Testis (tissue), 2 donors: ENCODE measurements at regions not wholly inside any gene's neighbourhood (a gene's known extent, or its start where the extent isn't known, plus 50 kb on each side); places are given as distances from the start of the nearest gene placed in this dataset.

ENCODE experiments used
- DNase-seq: peaks from one replicate; pipeline ENCODE4 v3.0.0-alpha.2; 2019
- H3K27ac ChIP-seq, 2 donors: fragments of 200-600 bp; sonication (generic); one replicate each; pipeline ENCODE4 v1.5.1; 2019
- H3K27me3 ChIP-seq: fragments of 200-600 bp; sonication (generic); one replicate; pipeline ENCODE4 v1.5.1; 2019
- H3K36me3 ChIP-seq: fragments of 200-600 bp; sonication (generic); one replicate; pipeline ENCODE4 v1.5.1; 2017; ENCODE audit warnings: low read depth; ENCODE audit errors: missing control alignments
- H3K4me1 ChIP-seq: fragments of 200-600 bp; sonication (generic); one replicate; pipeline ENCODE4 v1.5.1; 2019
- H3K4me3 ChIP-seq, 2 donors: fragments of 200-600 bp; sonication (generic); one replicate each; pipeline ENCODE4 v1.5.1; 2017 to 2019
- H3K9me3 ChIP-seq: fragments of 200-600 bp; sonication (generic); one replicate; pipeline ENCODE4 v1.5.1; 2017
- POLR2A ChIP-seq: fragments of 450-650 bp; IDR thresholded peaks from one replicate; pipeline ENCODE4 v1.6.1; 2017; ENCODE audit warnings: antibody characterized with exemption, mild to moderate bottlenecking, moderate library complexity
- WGBS, 2 donors: methylation state at CpG; one replicate each; pipeline ENCODE4 v1.1.5; 2018; 5-methylcytosine and 5-hydroxymethylcytosine counted together
- intact Hi-C: fragments of 100-400 bp; cut with DNase I; formaldehyde crosslinking; loops from one replicate; pipeline ENCODE4 v1.15.1; 2023; ENCODE audit warnings: low total_unique reads
- TF ChIP-seq, protein P1 (sequence below), 3 experiments: fragments of 450-650 bp in 2 of 3; fragments of 200-600 bp in 1 of 3; sonication (generic) in 1 of 3; IDR thresholded peaks; one replicate each; pipeline ENCODE4 v1.5.1; 2016 to 2019; ENCODE audit warnings: antibody characterized with exemption in 3 of 3, mild to moderate bottlenecking in 2 of 3, moderate library complexity in 1 of 3

DNA sequence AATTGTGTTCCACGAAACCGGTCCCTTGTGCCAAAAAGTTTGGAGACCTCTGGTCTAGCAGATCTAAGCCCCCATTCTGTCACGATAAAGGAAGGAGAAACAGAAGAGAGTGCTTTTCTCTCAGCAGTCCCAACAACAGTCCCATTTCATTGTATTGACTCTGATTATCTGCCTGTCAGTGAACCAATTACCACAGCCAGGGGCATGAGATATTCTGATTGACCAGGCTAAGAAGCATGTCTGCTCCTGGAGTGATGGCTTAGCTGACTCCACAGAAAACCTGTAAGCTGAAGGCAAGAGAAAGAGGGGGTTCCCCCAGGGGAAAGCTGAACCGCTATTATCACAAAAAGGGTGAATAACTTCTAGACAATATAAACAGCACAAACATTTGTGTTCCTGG, 765.4 kb downstream of the SORCS1 start:
- Histone ChIP-seq H3K4me3 (no peak overlapping the region), H3K4me1 (no peaks in the 10 kb centered on the region), H3K36me3 (no peaks in the 10 kb centered on the region), H3K9me3 (no peaks in the 10 kb centered on the region), H3K27me3 (no peaks in the 10 kb centered on the region), H3K27ac (no peak overlapping the region)
- TF ChIP-seq, protein P1, sequence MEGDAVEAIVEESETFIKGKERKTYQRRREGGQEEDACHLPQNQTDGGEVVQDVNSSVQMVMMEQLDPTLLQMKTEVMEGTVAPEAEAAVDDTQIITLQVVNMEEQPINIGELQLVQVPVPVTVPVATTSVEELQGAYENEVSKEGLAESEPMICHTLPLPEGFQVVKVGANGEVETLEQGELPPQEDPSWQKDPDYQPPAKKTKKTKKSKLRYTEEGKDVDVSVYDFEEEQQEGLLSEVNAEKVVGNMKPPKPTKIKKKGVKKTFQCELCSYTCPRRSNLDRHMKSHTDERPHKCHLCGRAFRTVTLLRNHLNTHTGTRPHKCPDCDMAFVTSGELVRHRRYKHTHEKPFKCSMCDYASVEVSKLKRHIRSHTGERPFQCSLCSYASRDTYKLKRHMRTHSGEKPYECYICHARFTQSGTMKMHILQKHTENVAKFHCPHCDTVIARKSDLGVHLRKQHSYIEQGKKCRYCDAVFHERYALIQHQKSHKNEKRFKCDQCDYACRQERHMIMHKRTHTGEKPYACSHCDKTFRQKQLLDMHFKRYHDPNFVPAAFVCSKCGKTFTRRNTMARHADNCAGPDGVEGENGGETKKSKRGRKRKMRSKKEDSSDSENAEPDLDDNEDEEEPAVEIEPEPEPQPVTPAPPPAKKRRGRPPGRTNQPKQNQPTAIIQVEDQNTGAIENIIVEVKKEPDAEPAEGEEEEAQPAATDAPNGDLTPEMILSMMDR (IDR thresholded peaks at IDR 0.05) = no peak
- TF ChIP-seq POLR2A = no peak
- no peak for DNase-seq
- WGBS, 2 donors = 84 to 91% methylated on average over 4 of the region's 4 CpGs
- intact Hi-C loops = no loop called here

GRCh38 chr10:106396192-106396591, 768.3 kb downstream of the SORCS1 start:
- TF ChIP-seq, protein P1 (IDR thresholded peaks at IDR 0.05) = no peak
- TF ChIP-seq POLR2A = no peak
- intact Hi-C loops = no loop called here
- 76 to 83% methylated on average over 2 of the region's 2 CpGs for WGBS, 2 donors

GRCh38 chr10:106395041-106395749, 769.3 kb downstream of the SORCS1 start:
- no peak for DNase-seq
- no peak overlapping the region for H3K4me3 ChIP-seq
- no peaks in the 10 kb centered on the region for H3K4me1 ChIP-seq
- H3K27ac ChIP-seq = no peak overlapping the region
- H3K36me3 ChIP-seq = no peaks in the 10 kb centered on the region
- TF ChIP-seq, protein P1 (IDR thresholded peaks at IDR 0.05) = no peak
- no peak for TF ChIP-seq POLR2A
- intact Hi-C loops = no loop called here
- 82 to 95% methylated on average over 3 of the region's 3 CpGs for WGBS, 2 donors
- no peaks in the 10 kb centered on the region for H3K9me3 ChIP-seq
- H3K27me3 ChIP-seq = no peaks in the 10 kb centered on the region

More at GRCh38 chr10:106396192-106396591, 768.3 kb downstream of the SORCS1 start:
- DNase-seq = no peak
- no peak overlapping the region for H3K27ac ChIP-seq
- H3K36me3 ChIP-seq = no peaks in the 10 kb centered on the region
- H3K9me3 ChIP-seq = no peaks in the 10 kb centered on the region
- no peaks in the 10 kb centered on the region for H3K4me1 ChIP-seq
- H3K27me3 ChIP-seq = no peaks in the 10 kb centered on the region
- no peak overlapping the region for H3K4me3 ChIP-seq

GRCh38 chr10:106392778-106393177, 771.7 kb downstream of the SORCS1 start:
- no peaks in the 10 kb centered on the region for H3K36me3 ChIP-seq
- no peak for TF ChIP-seq POLR2A
- TF ChIP-seq, protein P1 (IDR thresholded peaks at IDR 0.05) = no peak
- H3K4me1 ChIP-seq = no peaks in the 10 kb centered on the region
- H3K27ac ChIP-seq = no peak overlapping the region
- no peaks in the 10 kb centered on the region for H3K27me3 ChIP-seq
- DNase-seq = no peak
- H3K9me3 ChIP-seq = no peaks in the 10 kb centered on the region
- 73 to 81% methylated on average over 4 of the region's 4 CpGs for WGBS, 2 donors
- no peak overlapping the region for H3K4me3 ChIP-seq
- intact Hi-C loops = no loop called here

DNA sequence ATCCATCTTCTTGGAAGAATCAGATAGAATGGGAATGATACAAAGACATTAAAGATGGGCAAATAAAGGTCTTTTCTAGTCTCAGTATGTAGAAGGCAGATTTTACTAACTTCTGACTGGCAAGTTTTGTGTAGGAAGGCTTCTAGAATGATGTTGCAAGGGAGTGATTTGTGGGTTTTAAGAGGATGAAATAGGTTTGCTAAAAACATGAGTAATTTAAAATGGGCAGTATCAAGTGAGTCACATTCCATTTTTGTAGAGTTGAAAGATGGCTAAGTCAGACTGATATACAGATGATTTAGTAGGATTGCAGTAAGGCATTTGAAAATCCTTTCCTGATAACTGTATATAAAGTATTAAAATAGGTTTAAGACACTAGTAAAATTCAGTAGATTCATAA, 777.4 kb downstream of the SORCS1 start:
- Histone ChIP-seq H3K27me3 (no peaks in the 10 kb centered on the region), H3K4me3 (no peak overlapping the region), H3K27ac (no peak overlapping the region), H3K9me3 (no peaks in the 10 kb centered on the region), H3K4me1 (no peaks in the 10 kb centered on the region), H3K36me3 (no peaks in the 10 kb centered on the region)
- intact Hi-C loops = no loop called here
- TF ChIP-seq POLR2A = no peak
- TF ChIP-seq, protein P1 (IDR thresholded peaks at IDR 0.05) = no peak
- no peak for DNase-seq
